Activated T-cell treated with anti-CD3 and anti-CD28 coated beads, Interleukin-2, amount 50 U/mL, for 4 hours (primary cell): ENCODE measurements at regions not wholly inside any gene's neighbourhood (a gene's known extent, or its start where the extent isn't known, plus 50 kb on each side); places are given as distances from the start of the nearest gene placed in this dataset.

Source experiments
- ATAC-seq, 2 donors: fragments of 200-7000 bp; cut with Tn5 transposase; one replicate each; pipeline ENCODE4 v1.10.0; 2021
- DNase-seq: peaks from one replicate; pipeline ENCODE4 v3.0.0-alpha.2; 2020
- H3K27me3 Mint-ChIP-seq: one replicate; pipeline ENCODE4 v1.8.0; 2021; ENCODE audit warnings: low read depth, mixed read lengths
- H3K36me3 Mint-ChIP-seq: one replicate; pipeline ENCODE4 v1.8.0; 2022; ENCODE audit warnings: mixed read lengths; ENCODE audit not compliant: insufficient read depth
- H3K4me1 Mint-ChIP-seq: one replicate; pipeline ENCODE4 v1.8.0; 2021; ENCODE audit warnings: low read depth, mixed read lengths
- H3K4me3 Mint-ChIP-seq: one replicate; pipeline ENCODE4 v1.8.0; 2021; ENCODE audit warnings: mild to moderate bottlenecking, moderate library complexity, mixed read lengths
- H3K9me3 Mint-ChIP-seq: one replicate; pipeline ENCODE4 v1.8.0; 2021; ENCODE audit warnings: mixed read lengths

GRCh38 chr2:4465671-4466070 is 762.3 kb downstream of the DCDC2C start:
- Mint-ChIP-seq H3K36me3 (no peaks in the 10 kb centered on the region), H3K4me1 (no peaks in the 10 kb centered on the region), H3K9me3 (peaks cover 6% of the 10 kb centered on the region), H3K4me3 (no peak overlapping the region), H3K27me3 (no peaks in the 10 kb centered on the region)
- ATAC-seq (no peak), DNase-seq (no peak)

DNA sequence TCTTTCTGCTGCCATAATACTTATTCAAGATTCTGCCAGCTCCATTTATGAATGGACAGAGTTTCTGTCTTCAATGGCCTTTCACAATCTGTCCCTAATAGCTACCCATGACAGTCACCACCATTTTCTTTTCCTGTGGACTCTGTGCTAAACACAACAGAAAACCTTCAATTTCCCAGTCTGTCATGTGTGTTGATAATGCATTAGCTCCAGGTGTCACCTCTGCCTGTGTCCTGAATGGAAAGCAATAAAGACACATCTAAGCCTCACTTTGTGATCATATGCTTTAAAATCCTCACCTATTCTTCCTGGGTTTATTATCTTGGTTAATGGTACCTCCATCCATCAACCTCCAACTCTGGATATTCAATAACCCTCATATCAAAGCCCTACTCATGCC is 772.2 kb downstream of the DCDC2C start:
- Mint-ChIP-seq H3K36me3 (no peaks in the 10 kb centered on the region), H3K27me3 (no peaks in the 10 kb centered on the region), H3K4me1 (no peaks in the 10 kb centered on the region), H3K4me3 (no peak overlapping the region), H3K9me3 (peaks cover 14% of the 10 kb centered on the region)
- ATAC-seq (no peak), DNase-seq (no peak)

DNA sequence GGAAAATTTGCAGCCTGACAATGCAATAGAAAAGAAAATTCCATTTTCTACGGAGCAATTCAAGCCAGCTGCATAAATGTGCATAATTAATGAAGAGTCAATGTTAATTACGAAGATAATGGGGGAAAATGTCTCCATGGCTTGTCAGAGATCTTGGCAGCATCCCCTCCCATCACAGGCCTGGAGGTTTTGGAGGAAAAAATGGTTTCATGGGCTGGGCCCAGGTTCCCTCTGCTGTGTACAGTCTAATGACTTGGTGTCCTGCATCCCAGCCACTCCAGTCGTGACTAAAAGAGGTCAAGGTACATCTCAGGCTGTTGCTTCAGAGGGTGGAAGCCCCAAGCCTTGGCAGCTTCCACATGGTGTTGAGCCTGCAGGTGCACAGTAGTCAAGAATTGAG is 779.7 kb downstream of the DCDC2C start:
- no peaks in the 10 kb centered on the region for H3K27me3 Mint-ChIP-seq
- H3K4me1 Mint-ChIP-seq = no peaks in the 10 kb centered on the region
- H3K4me3 Mint-ChIP-seq = no peak overlapping the region
- peaks cover 32% of the 10 kb centered on the region for H3K9me3 Mint-ChIP-seq
- DNase-seq = no peak
- ATAC-seq = no peak
- H3K36me3 Mint-ChIP-seq = no peaks in the 10 kb centered on the region

- Mint-ChIP-seq H3K4me1 (no peaks in the 10 kb centered on the region), H3K9me3 (peaks cover 20% of the 10 kb centered on the region), H3K36me3 (no peaks in the 10 kb centered on the region), H3K27me3 (no peaks in the 10 kb centered on the region), H3K4me3 (no peak overlapping the region)
- no peak for DNase-seq
- no peak for ATAC-seq
These were observed 783.6 kb downstream of the DCDC2C start for GRCh38 chr2:4486971-4487370.

- peaks cover 4% of the 10 kb centered on the region for H3K9me3 Mint-ChIP-seq
- ATAC-seq (no peak), DNase-seq (no peak)
- no peaks in the 10 kb centered on the region for H3K4me1 Mint-ChIP-seq
- H3K4me3 Mint-ChIP-seq = no peak overlapping the region
- no peaks in the 10 kb centered on the region for H3K27me3 Mint-ChIP-seq
- H3K36me3 Mint-ChIP-seq = no peaks in the 10 kb centered on the region
These were observed 796.1 kb downstream of the DCDC2C start for GRCh38 chr2:4499316-4500030.

- H3K4me1 Mint-ChIP-seq = no peaks in the 10 kb centered on the region
- peaks cover 15% of the 10 kb centered on the region for H3K9me3 Mint-ChIP-seq
- H3K4me3 Mint-ChIP-seq = no peak overlapping the region
- no peaks in the 10 kb centered on the region for H3K27me3 Mint-ChIP-seq
- ATAC-seq (no peak), DNase-seq (no peak)
- H3K36me3 Mint-ChIP-seq = no peaks in the 10 kb centered on the region
These were observed 798.1 kb downstream of the DCDC2C start for GRCh38 chr2:4501525-4501924.

DNA sequence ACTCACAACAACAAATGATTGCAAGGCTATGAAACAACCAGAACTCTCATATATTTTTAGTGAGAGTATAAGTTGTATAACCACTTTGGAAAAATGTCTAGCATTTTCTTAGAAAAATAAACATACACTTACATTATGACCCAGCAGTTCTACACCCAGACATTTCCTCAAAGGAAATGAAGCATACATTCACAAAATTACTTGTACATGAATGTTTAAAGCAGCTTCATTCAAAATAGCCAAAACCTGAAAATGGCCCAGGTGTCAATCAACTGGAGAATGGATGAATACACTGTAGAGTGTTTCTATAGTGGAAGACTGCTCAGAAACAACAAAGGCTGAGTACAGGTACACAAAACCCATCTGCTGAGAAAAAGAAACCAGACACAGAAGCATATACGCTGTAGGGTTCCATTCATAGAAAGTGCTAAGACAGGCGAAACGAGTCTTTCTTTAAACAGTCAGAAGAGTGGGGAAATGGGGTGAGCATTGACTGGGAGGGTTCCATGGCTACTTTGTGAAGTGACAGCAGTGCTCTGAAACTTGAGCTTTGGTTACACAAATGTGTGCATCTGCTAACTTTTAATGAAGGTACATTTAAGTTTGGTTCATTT is 799.0 kb downstream of the DCDC2C start:
- Mint-ChIP-seq H3K27me3 (no peaks in the 10 kb centered on the region), H3K4me3 (no peak overlapping the region), H3K36me3 (no peaks in the 10 kb centered on the region), H3K4me1 (no peaks in the 10 kb centered on the region), H3K9me3 (peaks cover 15% of the 10 kb centered on the region)
- DNase-seq = no peak
- no peak for ATAC-seq

DNA sequence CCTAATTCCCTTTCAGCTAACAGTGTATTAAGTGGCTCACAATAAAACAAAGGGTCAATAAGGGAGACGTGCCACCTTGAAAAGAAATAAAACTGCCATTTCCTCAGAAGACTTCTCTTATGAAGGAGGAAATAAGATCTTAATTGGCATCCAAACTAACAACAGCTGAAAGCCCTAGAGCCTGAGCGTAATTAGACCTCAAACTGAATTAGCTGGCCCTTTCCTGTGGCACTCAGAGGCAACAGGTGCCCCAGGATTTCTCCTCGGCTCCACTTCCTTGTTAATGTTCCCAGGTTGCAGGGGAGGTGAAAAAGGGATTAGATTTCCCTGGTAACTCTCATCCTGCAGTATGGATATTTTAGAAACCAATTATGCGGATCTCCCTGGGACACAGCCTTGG is 804.3 kb downstream of the DCDC2C start:
- DNase-seq = no peak
- no peaks in the 10 kb centered on the region for H3K36me3 Mint-ChIP-seq
- H3K27me3 Mint-ChIP-seq = no peaks in the 10 kb centered on the region
- H3K9me3 Mint-ChIP-seq = peaks cover 19% of the 10 kb centered on the region
- no peak overlapping the region for H3K4me3 Mint-ChIP-seq
- no peaks in the 10 kb centered on the region for H3K4me1 Mint-ChIP-seq
- no peak for ATAC-seq

DNA sequence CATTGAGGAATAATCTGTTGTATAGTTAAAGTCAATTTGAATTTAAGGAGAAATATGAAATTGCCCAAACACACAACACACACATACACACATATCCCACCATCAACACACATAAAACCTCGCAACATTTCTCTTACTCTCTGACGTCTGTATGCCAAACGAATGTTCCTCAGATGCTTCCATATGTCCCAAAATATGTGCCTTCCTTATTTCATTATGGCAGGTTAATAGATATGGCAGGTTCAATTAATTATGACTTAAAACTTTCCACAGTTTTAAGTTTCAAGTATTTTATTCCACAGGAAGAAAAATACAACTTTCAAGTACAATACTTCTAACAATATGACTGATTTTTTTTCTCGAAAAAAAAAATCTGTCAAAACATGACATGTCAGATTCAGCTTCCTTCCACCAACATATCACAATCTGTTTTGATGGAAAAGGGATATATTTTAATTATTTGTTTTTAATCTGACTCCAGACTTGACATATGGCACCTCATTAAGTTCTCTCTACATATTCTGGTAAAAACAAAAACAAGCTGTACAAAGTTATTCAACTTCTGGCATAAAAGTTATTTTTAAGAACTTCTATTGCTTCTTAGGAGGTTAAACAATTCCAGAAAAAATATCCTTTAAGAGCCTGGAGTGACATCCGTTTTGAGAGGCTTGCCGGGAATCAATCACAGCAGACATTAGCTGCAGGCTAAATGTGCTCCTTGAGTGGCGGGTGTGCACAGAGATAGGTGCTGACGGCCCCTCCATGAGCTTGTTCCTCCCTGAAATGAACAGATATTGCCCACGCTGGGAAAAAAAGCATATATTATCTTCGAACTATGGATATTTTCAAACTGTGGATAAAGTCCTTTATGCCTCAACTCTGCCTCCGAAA is 812.7 kb downstream of the DCDC2C start:
- DNase-seq = no peak
- no peak for ATAC-seq
- H3K4me3 Mint-ChIP-seq = no peak overlapping the region
- no peaks in the 10 kb centered on the region for H3K27me3 Mint-ChIP-seq
- no peaks in the 10 kb centered on the region for H3K36me3 Mint-ChIP-seq
- no peaks in the 10 kb centered on the region for H3K4me1 Mint-ChIP-seq
- peaks cover 11% of the 10 kb centered on the region for H3K9me3 Mint-ChIP-seq

DNA sequence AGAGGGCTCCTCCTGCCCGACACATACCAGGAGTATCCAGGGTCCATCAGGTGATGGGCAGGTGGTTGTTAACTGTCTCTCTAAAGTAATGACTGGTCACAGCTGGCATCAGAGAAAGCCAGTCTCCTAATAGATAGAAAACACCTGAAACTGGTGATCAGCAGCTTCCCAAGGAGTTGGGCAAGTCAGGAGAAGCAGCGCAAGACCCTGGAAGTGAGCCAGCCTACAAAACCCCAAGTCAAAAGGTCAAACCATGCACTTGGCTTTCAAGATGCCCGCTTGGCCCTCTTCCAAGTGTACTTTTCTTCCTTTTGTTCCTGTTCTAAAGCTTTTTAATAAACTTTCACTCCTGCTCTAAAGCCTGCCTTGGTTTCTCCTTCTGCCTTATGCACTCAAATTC is 815.2 kb downstream of the DCDC2C start:
- peaks cover 8% of the 10 kb centered on the region for H3K9me3 Mint-ChIP-seq
- H3K27me3 Mint-ChIP-seq = no peaks in the 10 kb centered on the region
- ATAC-seq (no peak), DNase-seq (no peak)
- no peaks in the 10 kb centered on the region for H3K36me3 Mint-ChIP-seq
- no peaks in the 10 kb centered on the region for H3K4me1 Mint-ChIP-seq
- H3K4me3 Mint-ChIP-seq = no peak overlapping the region

DNA sequence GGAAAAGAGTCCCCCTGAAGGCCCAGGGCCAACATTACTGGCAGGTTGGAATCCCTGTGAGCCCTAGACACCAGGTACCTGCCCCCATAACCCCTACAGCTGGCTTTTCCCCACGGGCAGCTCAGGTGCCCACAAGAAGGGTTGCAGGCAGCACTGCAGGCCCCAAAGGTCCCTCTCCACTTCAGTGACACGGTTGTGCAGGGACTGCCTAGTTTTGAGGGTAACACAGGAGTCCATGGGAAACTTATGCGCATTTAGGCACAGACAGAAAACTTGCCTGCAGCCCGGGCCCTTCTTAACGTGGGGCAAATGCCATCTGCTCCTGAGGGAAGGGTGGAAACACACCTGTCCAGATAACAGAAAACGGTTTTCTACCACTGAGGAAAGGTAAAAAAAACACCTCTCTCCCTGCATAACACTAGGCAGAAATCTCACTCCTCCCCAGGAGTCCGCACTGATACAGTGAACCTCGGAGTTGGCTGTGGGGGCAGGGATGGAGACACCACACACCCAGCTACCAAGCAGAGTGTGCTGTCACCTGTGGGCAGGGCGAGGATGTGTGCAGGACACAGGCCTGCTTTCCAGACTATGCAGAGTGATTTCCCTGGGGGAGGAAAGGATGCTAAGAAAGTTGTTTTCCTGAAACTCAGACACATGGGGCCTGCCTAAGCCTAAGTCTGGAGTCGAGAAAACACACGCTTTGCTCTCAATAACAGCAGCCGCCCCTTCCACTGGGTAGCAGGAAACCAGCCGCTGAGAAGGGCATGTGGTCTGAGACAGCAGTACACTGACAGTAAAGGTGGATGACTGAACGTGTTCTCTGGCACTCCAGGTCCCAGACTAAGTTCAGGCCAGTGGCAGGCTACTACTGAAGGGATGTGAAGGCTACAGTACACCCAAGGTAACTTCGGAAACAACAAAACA is 819.4 kb downstream of the DCDC2C start:
- Mint-ChIP-seq H3K9me3 (peaks cover 4% of the 10 kb centered on the region), H3K4me3 (no peak overlapping the region), H3K4me1 (no peaks in the 10 kb centered on the region), H3K36me3 (no peaks in the 10 kb centered on the region), H3K27me3 (no peaks in the 10 kb centered on the region)
- ATAC-seq (no peak), DNase-seq (no peak)

DNA sequence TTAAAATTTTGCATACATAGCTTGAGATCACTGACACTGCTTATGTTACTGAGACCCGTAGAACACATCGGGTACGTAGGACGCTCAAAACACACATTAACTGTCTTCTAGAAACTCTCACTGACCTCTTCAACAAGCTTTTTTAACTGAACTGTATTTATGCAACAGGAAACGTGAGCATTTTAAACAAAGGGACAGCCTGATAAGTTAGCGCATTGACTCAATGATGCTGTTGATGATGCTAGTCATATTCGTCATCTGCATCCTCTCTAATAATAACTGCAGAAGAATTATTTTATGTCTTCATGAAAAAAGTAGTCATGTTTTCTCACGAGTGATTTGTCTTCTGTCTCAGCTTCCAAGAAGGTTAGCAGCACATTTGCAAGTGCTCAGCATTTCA is 824.0 kb downstream of the DCDC2C start:
- Mint-ChIP-seq H3K36me3 (no peaks in the 10 kb centered on the region), H3K4me3 (no peak overlapping the region), H3K4me1 (no peaks in the 10 kb centered on the region), H3K9me3 (peaks cover 4% of the 10 kb centered on the region), H3K27me3 (no peaks in the 10 kb centered on the region)
- ATAC-seq = no peak
- DNase-seq = no peak

DNA sequence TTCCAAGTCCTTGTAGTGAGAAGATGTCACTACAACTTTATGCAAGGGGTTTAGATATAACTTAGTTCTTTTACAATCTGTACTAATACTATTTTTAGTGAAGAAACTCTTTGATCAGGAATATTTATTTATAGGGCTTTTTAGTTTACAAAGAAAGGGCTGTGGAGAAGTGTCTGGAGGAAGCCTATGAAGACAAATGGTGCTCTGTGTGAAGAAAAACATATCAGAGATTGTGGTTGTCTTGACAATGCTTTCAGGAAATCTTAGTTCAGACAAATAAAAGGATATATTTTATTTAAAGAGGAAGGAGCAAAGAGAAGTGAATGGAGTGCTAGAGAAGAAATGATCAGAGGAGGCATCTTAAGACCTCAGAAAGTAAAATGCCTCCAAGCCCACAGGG is 824.9 kb downstream of the DCDC2C start:
- Mint-ChIP-seq H3K9me3 (peaks cover 4% of the 10 kb centered on the region), H3K4me1 (no peaks in the 10 kb centered on the region), H3K36me3 (no peaks in the 10 kb centered on the region), H3K4me3 (no peak overlapping the region), H3K27me3 (no peaks in the 10 kb centered on the region)
- DNase-seq (no peak), ATAC-seq (no peak)

GRCh38 chr2:4528773-4529172 is 825.4 kb downstream of the DCDC2C start:
- ATAC-seq (no peak), DNase-seq (no peak)
- H3K36me3 Mint-ChIP-seq = no peaks in the 10 kb centered on the region
- H3K9me3 Mint-ChIP-seq = peaks cover 4% of the 10 kb centered on the region
- H3K4me3 Mint-ChIP-seq = no peak overlapping the region
- no peaks in the 10 kb centered on the region for H3K27me3 Mint-ChIP-seq
- H3K4me1 Mint-ChIP-seq = no peaks in the 10 kb centered on the region
